GM12878 (cell line): ENCODE measurements at regions not wholly inside any gene's neighbourhood (a gene's known extent, or its start where the extent isn't known, plus 50 kb on each side); places are given as distances from the start of the nearest gene placed in this dataset.

Source experiments
- ATAC-seq: fragments of 200-7000 bp; cut with Tn5 transposase; 3 replicates; pipeline ENCODE4 v1.9.1; 2020; ENCODE audit warnings: mild to moderate bottlenecking, moderate library complexity
- BruUV-seq: library from RNA; stranded (reverse); fragments of 400-500 nt; replicated peaks from 2 replicates; lab custom pipeline; 2021; lab: Mats Ljungman, UMichigan
- CTCF ChIA-PET: fragments of 300-600 bp; sonication (Branson Sonifier 250); formaldehyde crosslinking; extraction: SDS; loops from one replicate; lab custom pipeline; 2021; ENCODE audit warnings: inconsistent platforms; lab: Yijun Ruan, JAX
- POLR2A ChIA-PET: fragments of 350-600 bp; formaldehyde crosslinking; extraction: SDS; loops from one replicate; lab custom pipeline; 2021; ENCODE audit warnings: inconsistent platforms; lab: Charles Lee
- RAD21 ChIA-PET: fragments of 300-600 bp; sonication (Branson Sonifier 250); formaldehyde crosslinking; loops from one replicate; lab custom pipeline; 2023; ENCODE audit warnings: antibody characterized with exemption; ENCODE audit not compliant: unreplicated experiment; lab: Charles Lee
- SMC1A ChIA-PET: fragments of 300-600 bp; sonication (Branson Sonifier 250); formaldehyde crosslinking; loops from one replicate; lab custom pipeline; 2023; ENCODE audit not compliant: unreplicated experiment, uncharacterized antibody; lab: Charles Lee
- DNase-seq: peaks from one replicate; pipeline ENCODE4 v3.0.0-alpha.2; 2011; ENCODE audit warnings: low read depth, low spot score
- FAIRE-seq: peaks from 3 replicates; lab custom pipeline; 2011; peaks lifted over from hg19 to GRCh38; lab: Jason Lieb, UNC
- H2AFZ ChIP-seq: 2 replicates; pipeline ENCODE4 v1.6.0; 2011; ENCODE audit warnings: low read depth, low read length, control low read depth; ENCODE audit not compliant: control insufficient read depth
- H3K27ac ChIP-seq: 2 replicates; pipeline ENCODE4 v1.5.1; 2011; ENCODE audit warnings: control low read depth; ENCODE audit not compliant: control insufficient read depth, insufficient read depth
- H3K27me3 ChIP-seq, 2 experiments: replicated peaks in 1 of 2; 2 replicates each; pipeline versions ENCODE4 v1.6.0 to v1.6.1; 2011; ENCODE audit warnings: low read length in 1 of 2; ENCODE audit not compliant: control insufficient read depth in 2 of 2, insufficient read depth in 2 of 2
- H3K36me3 ChIP-seq, 2 experiments: 2 replicates each; pipeline ENCODE4 v1.5.1; 2011; ENCODE audit warnings: low read length in 1 of 2; ENCODE audit not compliant: control insufficient read depth in 2 of 2, insufficient read depth in 2 of 2
- H3K4me1 ChIP-seq: 2 replicates; pipeline ENCODE4 v1.6.1; 2011; ENCODE audit warnings: mild to moderate bottlenecking, low read length, moderate library complexity, mixed read lengths; ENCODE audit not compliant: control insufficient read depth, insufficient read depth
- H3K4me2 ChIP-seq: 2 replicates; pipeline ENCODE4 v1.6.0; 2011; ENCODE audit warnings: control low read depth; ENCODE audit not compliant: control insufficient read depth, insufficient read depth
- H3K4me3 ChIP-seq: fragments of 200-600 bp; sonication (generic); 2 replicates; pipeline ENCODE4 v1.5.1; 2016
- H3K79me2 ChIP-seq: 2 replicates; pipeline ENCODE4 v1.6.0; 2011; ENCODE audit warnings: low read length; ENCODE audit not compliant: control insufficient read depth, insufficient read depth
- H3K9ac ChIP-seq: 2 replicates; pipeline ENCODE4 v1.8.0; 2011; ENCODE audit warnings: low read length, control low read depth, mixed read lengths; ENCODE audit not compliant: control insufficient read depth, insufficient read depth
- H3K9me3 ChIP-seq: replicated peaks from 3 replicates; pipeline ENCODE4 v1.5.1; 2011; ENCODE audit warnings: mild to moderate bottlenecking, low read length; ENCODE audit not compliant: control insufficient read depth, insufficient read depth
- H4K20me1 ChIP-seq: 2 replicates; pipeline ENCODE4 v1.6.0; 2011; ENCODE audit not compliant: control insufficient read depth, insufficient read depth
- CBX3 ChIP-seq: fragments of 200-600 bp; sonication (generic); IDR thresholded peaks from 2 replicates; pipeline ENCODE4 v1.6.1; 2016; ENCODE audit warnings: low read depth, borderline replicate concordance
- CHD1 ChIP-seq: IDR thresholded peaks from 2 replicates; pipeline ENCODE4 v1.6.1; 2012; ENCODE audit warnings: low read depth, low read length, improper control_type of control experiment
- CHD4 ChIP-seq: fragments of 200-600 bp; sonication (generic); IDR thresholded peaks from 2 replicates; pipeline ENCODE4 v1.6.1; 2016; ENCODE audit warnings: mild to moderate bottlenecking
- FOS ChIP-seq: IDR thresholded peaks from 3 replicates; pipeline ENCODE4 v1.6.1; 2011; ENCODE audit warnings: borderline replicate concordance; ENCODE audit not compliant: insufficient read length; ENCODE audit errors: extremely low read depth
- HDAC2 ChIP-seq: fragments of 200-600 bp; sonication (generic); IDR thresholded peaks from 2 replicates; pipeline ENCODE4 v1.6.1; 2017
- IKZF1 ChIP-seq: fragments of 450-650 bp; conservative IDR thresholded peaks from 2 replicates; pipeline ENCODE4 v1.6.1; 2017; ENCODE audit warnings: antibody characterized with exemption, mild to moderate bottlenecking
- IRF4 ChIP-seq: IDR thresholded peaks from 2 replicates; pipeline ENCODE4 v1.6.1; 2011; ENCODE audit warnings: low read depth, low read length
- KAT2A ChIP-seq: conservative IDR thresholded peaks from 2 replicates; pipeline ENCODE4 v1.6.1; 2011; ENCODE audit warnings: low read depth, low read length; ENCODE audit not compliant: control insufficient read depth
- MYB ChIP-seq: fragments of 150-350 bp; IDR thresholded peaks from 2 replicates; pipeline ENCODE4 v1.6.1; 2014; ENCODE audit warnings: mild to moderate bottlenecking, low read depth, low read length, borderline replicate concordance
- NR2F1 ChIP-seq: fragments of 450-650 bp; conservative IDR thresholded peaks from 2 replicates; pipeline ENCODE4 v1.6.1; 2017; ENCODE audit warnings: mild to moderate bottlenecking
- ZNF207 ChIP-seq: fragments of 450-650 bp; IDR thresholded peaks from 2 replicates; pipeline ENCODE4 v1.6.1; 2014; ENCODE audit warnings: antibody characterized with exemption, mild to moderate bottlenecking, borderline replicate concordance
- ZNF24 ChIP-seq: fragments of 450-650 bp; IDR thresholded peaks from 2 replicates; pipeline ENCODE4 v1.6.1; 2017; ENCODE audit warnings: antibody characterized with exemption, mild to moderate bottlenecking
- ZNF274 ChIP-seq: IDR thresholded peaks from one replicate; pipeline ENCODE4 v1.8.0; 2011; ENCODE audit not compliant: insufficient read length, insufficient read depth
- ZNF384 ChIP-seq: IDR thresholded peaks from 2 replicates; pipeline ENCODE4 v1.6.1; 2012; ENCODE audit warnings: low read depth, mild to moderate bottlenecking, low read length, improper control_type of control experiment, borderline replicate concordance
- WGBS: methylation state at CpG from one replicate; pipeline ENCODE4 v1.1.6; 2016; ENCODE audit warnings: low lambda C conversion rate; ENCODE audit not compliant: insufficient replicate concordance, insufficient coverage; ENCODE audit errors: missing lambda C conversion rate; 5-methylcytosine and 5-hydroxymethylcytosine counted together
- in situ Hi-C: fragments of 300-500 bp; cut with MboI; formaldehyde crosslinking; loops from 9 replicates; pipeline ENCODE4 v1.14.3; 2018; ENCODE audit warnings: mixed read lengths
- intact Hi-C: fragments of 100-400 bp; cut with micrococcal nuclease; formaldehyde crosslinking; loops from one replicate; pipeline ENCODE4 v1.14.2; 2022; ENCODE audit not compliant: unreplicated experiment
- TF ChIP-seq, protein P1 (sequence below): IDR thresholded peaks from 2 replicates; pipeline ENCODE4 v1.6.1; 2011; ENCODE audit warnings: borderline replicate concordance, low read depth, mild to moderate bottlenecking, moderate library complexity, low read length; ENCODE audit not compliant: insufficient read depth, poor library complexity, severe bottlenecking
- TF ChIP-seq, protein P2 (sequence below): fragments of 450-650 bp; IDR thresholded peaks from 2 replicates; pipeline ENCODE4 v1.6.1; 2018; ENCODE audit warnings: mild to moderate bottlenecking, low read depth, moderate library complexity; ENCODE audit not compliant: partially characterized antibody

DNA sequence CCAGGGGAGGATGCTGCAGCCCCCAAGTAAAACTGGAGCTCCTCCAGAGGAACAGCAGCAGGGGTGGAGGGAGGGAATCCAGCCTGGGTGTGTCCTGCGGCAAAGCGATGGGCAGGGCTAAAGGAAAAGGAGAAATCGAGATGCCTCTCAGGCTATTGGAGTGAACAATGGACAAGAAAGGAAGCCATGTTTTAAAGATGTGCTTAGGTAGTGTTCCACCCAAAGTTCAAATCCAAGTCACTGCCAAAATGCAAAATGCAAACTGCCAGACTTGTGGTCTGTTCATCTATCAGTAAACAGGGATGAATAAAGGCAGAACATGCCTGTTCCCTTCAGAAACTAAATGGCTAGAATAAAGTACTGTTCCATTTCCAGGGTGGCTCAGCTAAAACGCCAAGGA is 197.5 kb upstream of the NSMCE3 start:
- no TSS peak for BruUV-seq
- H3K27ac ChIP-seq, result no peak overlapping the region
- no peaks in the 10 kb centered on the region for H3K9me3 ChIP-seq
- ATAC-seq (no peak), DNase-seq (no peak), FAIRE-seq (no peak)
- no peak overlapping the region for H2AFZ ChIP-seq
- no peak overlapping the region for H3K4me2 ChIP-seq
- intact Hi-C loops, result no loop called here
- TF ChIP-seq HDAC2, result no peak
- no peak for TF ChIP-seq FOS
- no peak for TF ChIP-seq KAT2A
- TF ChIP-seq ZNF24, result no peak
- no peak for TF ChIP-seq IRF4
- no peak for TF ChIP-seq CBX3
- TF ChIP-seq NR2F1, result no peak
- H3K36me3 ChIP-seq, result no peaks in the 10 kb centered on the region
- no peaks in the 10 kb centered on the region for H3K27me3 ChIP-seq
- H3K9ac ChIP-seq, result no peak overlapping the region
- CTCF ChIA-PET, result no interaction called here
- SMC1A ChIA-PET, result no interaction called here
- H3K4me1 ChIP-seq, result no peaks in the 10 kb centered on the region
- in situ Hi-C loops, result no loop called here
- H3K4me3 ChIP-seq, result no peak overlapping the region
- 47% methylated on average over 4 of the region's 4 CpGs for WGBS
- RAD21 ChIA-PET, result no interaction called here
- POLR2A ChIA-PET, result no interaction called here
- no peaks in the 10 kb centered on the region for H3K79me2 ChIP-seq
- no peaks in the 10 kb centered on the region for H4K20me1 ChIP-seq

- Histone ChIP-seq H3K79me2 (no peaks in the 10 kb centered on the region), H3K4me1 (no peaks in the 10 kb centered on the region), H3K27ac (no peak overlapping the region), H3K9me3 (no peaks in the 10 kb centered on the region), H3K9ac (no peak overlapping the region), H2AFZ (no peak overlapping the region), H4K20me1 (no peaks in the 10 kb centered on the region), H3K36me3 (no peaks in the 10 kb centered on the region)
- POLR2A ChIA-PET, result no interaction called here
- ATAC-seq, result no peak
- RAD21 ChIA-PET, result no interaction called here
- DNase-seq, result no peak
- 38% methylated on average over 1 of the region's 4 CpGs for WGBS
- in situ Hi-C loops, result no loop called here
- no peak for FAIRE-seq
- SMC1A ChIA-PET, result no interaction called here
- no TSS peak for BruUV-seq
- TF ChIP-seq IKZF1 (no peak), ZNF207 (no peak), CHD4 (no peak), ZNF384 (no peak), ZNF274 (no peak), CBX3 (no peak), CHD1 (no peak), MYB (no peak)
- TF ChIP-seq, protein P1, sequence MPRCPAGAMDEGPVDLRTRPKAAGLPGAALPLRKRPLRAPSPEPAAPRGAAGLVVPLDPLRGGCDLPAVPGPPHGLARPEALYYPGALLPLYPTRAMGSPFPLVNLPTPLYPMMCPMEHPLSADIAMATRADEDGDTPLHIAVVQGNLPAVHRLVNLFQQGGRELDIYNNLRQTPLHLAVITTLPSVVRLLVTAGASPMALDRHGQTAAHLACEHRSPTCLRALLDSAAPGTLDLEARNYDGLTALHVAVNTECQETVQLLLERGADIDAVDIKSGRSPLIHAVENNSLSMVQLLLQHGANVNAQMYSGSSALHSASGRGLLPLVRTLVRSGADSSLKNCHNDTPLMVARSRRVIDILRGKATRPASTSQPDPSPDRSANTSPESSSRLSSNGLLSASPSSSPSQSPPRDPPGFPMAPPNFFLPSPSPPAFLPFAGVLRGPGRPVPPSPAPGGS, result no peak
- TF ChIP-seq, protein P2, sequence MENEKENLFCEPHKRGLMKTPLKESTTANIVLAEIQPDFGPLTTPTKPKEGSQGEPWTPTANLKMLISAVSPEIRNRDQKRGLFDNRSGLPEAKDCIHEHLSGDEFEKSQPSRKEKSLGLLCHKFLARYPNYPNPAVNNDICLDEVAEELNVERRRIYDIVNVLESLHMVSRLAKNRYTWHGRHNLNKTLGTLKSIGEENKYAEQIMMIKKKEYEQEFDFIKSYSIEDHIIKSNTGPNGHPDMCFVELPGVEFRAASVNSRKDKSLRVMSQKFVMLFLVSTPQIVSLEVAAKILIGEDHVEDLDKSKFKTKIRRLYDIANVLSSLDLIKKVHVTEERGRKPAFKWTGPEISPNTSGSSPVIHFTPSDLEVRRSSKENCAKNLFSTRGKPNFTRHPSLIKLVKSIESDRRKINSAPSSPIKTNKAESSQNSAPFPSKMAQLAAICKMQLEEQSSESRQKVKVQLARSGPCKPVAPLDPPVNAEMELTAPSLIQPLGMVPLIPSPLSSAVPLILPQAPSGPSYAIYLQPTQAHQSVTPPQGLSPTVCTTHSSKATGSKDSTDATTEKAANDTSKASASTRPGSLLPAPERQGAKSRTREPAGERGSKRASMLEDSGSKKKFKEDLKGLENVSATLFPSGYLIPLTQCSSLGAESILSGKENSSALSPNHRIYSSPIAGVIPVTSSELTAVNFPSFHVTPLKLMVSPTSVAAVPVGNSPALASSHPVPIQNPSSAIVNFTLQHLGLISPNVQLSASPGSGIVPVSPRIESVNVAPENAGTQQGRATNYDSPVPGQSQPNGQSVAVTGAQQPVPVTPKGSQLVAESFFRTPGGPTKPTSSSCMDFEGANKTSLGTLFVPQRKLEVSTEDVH, result no peak
- TF ChIP-seq, all 136 proteins: peak for 0
- Histone ChIP-seq H3K4me2 (no peak overlapping the region), H3K4me3 (no peak overlapping the region), H3K27me3 (no peaks in the 10 kb centered on the region)
- CTCF ChIA-PET, result no interaction called here
- intact Hi-C loops, result no loop called here
These were observed 196.7 kb upstream of the NSMCE3 start for GRCh38 chr15:29466292-29466691.
